ENCODE measurements at regions not wholly inside any gene's neighbourhood (a gene's known extent, or its start where the extent isn't known, plus 50 kb on each side); places are given as distances from the start of the nearest gene placed in this dataset.

- WGBS, 2 donors: 28 to 35% methylated on average over 2 of the region's 2 CpGs
- Histone ChIP-seq H3K27me3 (no peaks in the 10 kb centered on the region), H3K9me3 (no peaks in the 10 kb centered on the region), H3K4me3 (no peak overlapping the region), H3K27ac (no peak overlapping the region), H3K4me1 (peaks cover 8% of the 10 kb centered on the region), H3K36me3 (replicated peaks in 1 of 2; ENCODE audit: insufficient read depth in 1 of 2, low read depth in 2 of 2) (no peaks in the 10 kb centered on the region)
- no peak for TF ChIP-seq POLR2A (IDR thresholded peaks at IDR 0.05)
- no peak for TF ChIP-seq CTCF (IDR thresholded peaks at IDR 0.05)
- ATAC-seq: no peak
- no peak for DNase-seq
- intact Hi-C loops (cut with DNase I): no loop called here
Observed at GRCh38 chr2:228801451-228801850, 469.6 kb downstream of the PID1 start.

GRCh38 chr2:228799208-228799588 is 471.9 kb downstream of the PID1 start:
- DNase-seq (no peak), ATAC-seq (peak; percentile 55)
- WGBS, 2 donors: 11 to 26% methylated on average over 4 of the region's 4 CpGs
- intact Hi-C loops (cut with DNase I): no loop called here
- TF ChIP-seq CTCF (IDR thresholded peaks at IDR 0.05) (no peak), POLR2A (IDR thresholded peaks at IDR 0.05) (no peak)
- Histone ChIP-seq H3K4me1 (peaks cover 8% of the 10 kb centered on the region), H3K36me3 (replicated peaks in 1 of 2; ENCODE audit: insufficient read depth in 1 of 2, low read depth in 2 of 2) (no peaks in the 10 kb centered on the region), H3K27me3 (no peaks in the 10 kb centered on the region), H3K4me3 (no peak overlapping the region), H3K9me3 (no peaks in the 10 kb centered on the region), H3K27ac (no peak overlapping the region)

- Histone ChIP-seq H3K9me3 (no peaks in the 10 kb centered on the region), H3K4me1 (peaks cover 8% of the 10 kb centered on the region), H3K27me3 (no peaks in the 10 kb centered on the region), H3K36me3 (replicated peaks in 1 of 2; ENCODE audit: insufficient read depth in 1 of 2, low read depth in 2 of 2) (no peaks in the 10 kb centered on the region), H3K27ac (no peak overlapping the region), H3K4me3 (no peak overlapping the region)
- WGBS, 2 donors: 28% methylated on average over 11 of the region's 11 CpGs
- intact Hi-C loops (cut with DNase I): no loop called here
- ATAC-seq (peak; percentile 40), DNase-seq (peak in 1 of 4 donors; percentile 7)
- TF ChIP-seq POLR2A (IDR thresholded peaks at IDR 0.05): no peak
- no peak for TF ChIP-seq CTCF (IDR thresholded peaks at IDR 0.05)
Observed at GRCh38 chr2:228798458-228799207, 472.5 kb downstream of the PID1 start.

- intact Hi-C loops (cut with DNase I): no loop called here
- no peak for TF ChIP-seq POLR2A (IDR thresholded peaks at IDR 0.05)
- no peak for TF ChIP-seq CTCF (IDR thresholded peaks at IDR 0.05)
- H3K4me3 ChIP-seq: no peak overlapping the region
- H3K4me1 ChIP-seq: peaks cover 8% of the 10 kb centered on the region
- no peaks in the 10 kb centered on the region for H3K36me3 ChIP-seq (replicated peaks in 1 of 2; ENCODE audit: insufficient read depth in 1 of 2, low read depth in 2 of 2)
- 44 to 62% methylated on average over 2 of the region's 2 CpGs for WGBS, 2 donors
- no peak for DNase-seq
- no peak for ATAC-seq
- no peaks in the 10 kb centered on the region for H3K27me3 ChIP-seq
- H3K9me3 ChIP-seq: no peaks in the 10 kb centered on the region
- no peak overlapping the region for H3K27ac ChIP-seq
Observed at GRCh38 chr2:228796386-228796785, 474.7 kb downstream of the PID1 start.

GRCh38 chr2:228793116-228793515 is 478.0 kb downstream of the PID1 start:
- 43 to 51% methylated on average over 2 of the region's 2 CpGs for WGBS, 2 donors
- Histone ChIP-seq H3K27ac (no peak overlapping the region), H3K36me3 (replicated peaks in 1 of 2; ENCODE audit: insufficient read depth in 1 of 2, low read depth in 2 of 2) (no peaks in the 10 kb centered on the region), H3K4me3 (no peak overlapping the region), H3K4me1 (no peaks in the 10 kb centered on the region), H3K9me3 (no peaks in the 10 kb centered on the region), H3K27me3 (no peaks in the 10 kb centered on the region)
- intact Hi-C loops (cut with DNase I): no loop called here
- DNase-seq (no peak), ATAC-seq (no peak)
- TF ChIP-seq POLR2A (IDR thresholded peaks at IDR 0.05): no peak
- TF ChIP-seq CTCF (IDR thresholded peaks at IDR 0.05): no peak

Measured in body of pancreas (tissue), 4 donors.